CD1c-positive myeloid dendritic cell (primary cell): ENCODE measurements at regions not wholly inside any gene's neighbourhood (a gene's known extent, or its start where the extent isn't known, plus 50 kb on each side); places are given as distances from the start of the nearest gene placed in this dataset.
"Not testable (repeated sequence)": the region's sequence is repeated elsewhere in the genome, so short reads cannot be mapped to it uniquely, and the experiment has no call there.

Experiments used
- DNase-seq: peaks from one replicate; pipeline ENCODE4 v3.0.0-alpha.2; 2016; ENCODE audit errors: extremely low spot score

DNA sequence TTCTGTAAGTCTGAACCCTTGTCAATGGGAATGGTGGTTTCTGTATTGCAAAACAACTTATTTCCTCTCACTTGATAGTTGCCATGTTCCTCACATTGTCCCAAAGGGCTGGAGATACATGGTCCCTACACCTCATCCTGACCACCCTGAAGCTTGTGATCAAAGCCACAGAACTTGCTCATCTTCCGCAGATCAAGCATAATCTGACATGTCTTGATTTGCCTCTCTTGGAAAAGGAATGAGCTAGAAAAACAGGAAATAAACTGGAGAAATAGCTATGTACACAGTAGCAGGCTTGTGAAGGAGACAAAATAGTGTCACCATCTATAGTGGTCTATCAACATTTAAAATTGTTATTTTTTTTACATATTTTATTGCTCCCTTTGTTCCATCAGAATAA, 871.9 kb upstream of the C9orf72 start:
- DNase-seq: no peak

GRCh38 chr9:28453918-28454317, 880.6 kb upstream of the C9orf72 start:
- no peak for DNase-seq

GRCh38 chr9:28456861-28457260, 883.6 kb upstream of the C9orf72 start:
- DNase-seq: no peak

DNA sequence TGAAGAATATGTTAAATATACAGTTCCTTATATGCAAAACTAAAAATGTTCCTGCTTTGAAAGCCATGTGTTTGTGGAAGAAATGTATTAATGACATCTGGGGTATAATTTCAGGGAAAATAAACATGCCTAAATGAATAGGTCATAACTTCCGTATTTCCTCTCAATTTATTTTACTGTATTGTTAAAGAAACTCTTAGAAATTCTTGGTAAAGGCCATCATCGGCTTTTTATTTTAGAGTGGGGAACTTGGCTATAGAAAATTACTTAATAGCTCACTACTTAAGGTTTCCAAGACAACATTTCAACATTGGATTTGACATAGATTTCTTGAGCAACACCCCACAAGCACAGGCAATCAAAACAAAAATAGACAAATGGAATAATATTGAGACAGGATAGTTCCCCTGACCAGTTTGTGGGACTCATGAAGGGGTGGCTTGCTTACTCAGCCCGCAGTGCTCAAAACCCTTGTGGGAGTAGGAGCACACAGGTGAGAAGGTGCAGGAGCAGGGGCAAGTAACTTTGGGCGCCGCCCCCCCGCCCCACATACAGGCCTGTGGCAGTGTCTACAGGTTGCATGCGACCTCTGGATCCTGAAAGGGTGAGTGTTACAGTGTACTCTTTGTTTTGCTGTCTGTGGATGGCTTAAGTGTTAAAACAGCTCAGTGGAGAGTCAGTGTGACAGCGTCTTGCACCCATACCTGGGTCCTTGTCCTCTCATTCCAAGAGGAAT, 891.4 kb upstream of the C9orf72 start:
- DNase-seq: no peak

DNA sequence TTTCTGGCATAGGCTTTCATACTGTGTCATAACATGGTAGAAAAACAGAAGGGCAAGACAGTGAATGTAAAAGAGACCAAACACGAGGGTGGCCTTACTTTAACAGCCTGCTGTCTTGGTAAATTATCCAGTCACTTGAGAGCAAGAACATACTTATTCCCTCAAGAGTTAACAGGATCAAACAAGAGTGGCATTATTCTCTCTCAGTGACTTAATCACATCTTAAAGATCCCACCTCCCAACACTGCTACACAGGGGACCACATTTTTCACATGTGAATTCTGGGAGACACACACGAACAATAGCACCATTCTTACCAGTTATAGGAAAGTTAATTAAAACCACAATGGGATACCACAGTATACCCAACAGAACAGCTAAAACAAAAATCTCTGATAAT, 898.0 kb upstream of the C9orf72 start:
- DNase-seq: no peak

DNA sequence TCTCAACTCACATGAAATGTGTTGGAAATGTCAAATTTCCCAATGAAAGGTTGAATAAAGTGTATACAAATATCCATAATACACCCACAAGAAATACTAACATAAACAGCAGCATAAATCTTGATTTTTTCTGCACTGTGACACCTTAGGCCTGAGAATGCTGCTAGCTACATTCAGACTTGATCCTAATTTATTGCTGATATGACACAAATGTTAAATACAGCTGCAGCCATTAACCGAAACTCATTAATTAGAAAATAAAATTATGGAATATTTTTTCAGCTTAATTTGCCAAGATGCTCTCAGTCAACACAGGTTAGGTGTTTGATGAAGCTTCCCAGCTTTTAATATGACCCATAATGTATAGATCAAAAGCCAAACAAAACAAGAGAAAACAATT, 914.3 kb upstream of the C9orf72 start:
- DNase-seq: no peak

DNA sequence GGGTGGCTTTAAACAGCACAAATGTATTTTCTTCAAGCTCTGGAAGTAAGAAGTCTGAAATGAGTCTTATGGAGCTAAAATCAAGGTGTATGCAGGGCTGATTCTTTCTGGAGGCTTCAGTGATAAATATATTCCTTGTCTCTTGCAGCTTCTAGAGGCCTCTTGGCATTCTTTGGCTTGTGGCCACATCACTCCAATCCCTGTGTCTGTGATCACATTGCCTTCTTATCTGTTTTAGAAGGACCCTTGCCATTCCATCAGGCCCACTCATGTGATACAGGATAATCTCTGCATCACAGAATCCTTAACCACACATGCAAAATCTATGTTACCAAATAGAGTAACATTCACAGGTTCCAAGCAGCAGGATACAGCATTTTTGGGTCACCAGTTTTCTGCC, 917.8 kb upstream of the C9orf72 start:
- DNase-seq: no peak

- DNase-seq: not testable (repeated sequence)
Measured at GRCh38 chr9:28498168-28498567, 924.9 kb upstream of the C9orf72 start.

- DNase-seq: no peak
Measured at GRCh38 chr9:28502189-28502588, 928.9 kb upstream of the C9orf72 start.

DNA sequence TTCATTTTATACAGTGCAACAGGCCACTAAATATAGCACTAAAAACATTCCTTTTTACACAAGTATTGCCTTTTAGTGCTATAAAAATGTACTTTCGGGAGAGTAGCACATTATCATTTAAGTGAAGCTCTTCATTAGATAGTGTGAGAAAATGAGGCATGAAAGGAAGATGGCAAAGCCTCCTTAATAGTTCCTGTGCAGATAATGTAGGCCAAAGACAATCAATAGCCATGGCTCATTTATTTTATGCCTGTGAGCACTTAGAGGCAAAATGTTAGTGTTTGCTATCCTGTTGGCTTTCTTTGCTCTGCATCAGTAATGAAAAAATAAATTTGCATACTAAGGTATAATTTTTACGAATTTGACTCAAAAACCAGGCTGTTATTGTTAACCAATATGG, 929.5 kb upstream of the C9orf72 start:
- DNase-seq: no peak

- no peak for DNase-seq
Measured at GRCh38 chr9:28503573-28503972, 930.3 kb upstream of the C9orf72 start.

DNA sequence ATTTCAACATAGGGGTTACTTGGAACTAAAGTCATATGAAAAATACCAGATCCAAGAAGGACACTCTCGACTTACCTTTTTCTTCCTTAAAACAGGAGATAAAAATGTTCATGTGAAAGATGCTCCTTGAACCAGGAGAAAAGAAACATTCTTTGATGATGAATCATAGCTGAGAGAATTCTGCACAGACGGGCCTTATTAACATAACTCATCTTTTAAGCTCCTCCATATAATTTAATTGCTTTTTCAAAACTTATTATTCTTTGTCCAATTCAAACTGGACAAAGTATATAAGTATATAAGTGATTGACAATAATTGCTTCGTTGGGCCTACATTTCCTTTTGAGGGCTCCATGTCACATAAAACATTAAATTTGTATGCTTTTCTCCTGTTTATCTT, 945.2 kb upstream of the C9orf72 start:
- no peak for DNase-seq

GRCh38 chr9:28524309-28524708, 951.0 kb upstream of the C9orf72 start:
- not testable (repeated sequence) for DNase-seq

- no peak for DNase-seq
Measured at GRCh38 chr9:28528049-28528448, 954.8 kb upstream of the C9orf72 start.

DNA sequence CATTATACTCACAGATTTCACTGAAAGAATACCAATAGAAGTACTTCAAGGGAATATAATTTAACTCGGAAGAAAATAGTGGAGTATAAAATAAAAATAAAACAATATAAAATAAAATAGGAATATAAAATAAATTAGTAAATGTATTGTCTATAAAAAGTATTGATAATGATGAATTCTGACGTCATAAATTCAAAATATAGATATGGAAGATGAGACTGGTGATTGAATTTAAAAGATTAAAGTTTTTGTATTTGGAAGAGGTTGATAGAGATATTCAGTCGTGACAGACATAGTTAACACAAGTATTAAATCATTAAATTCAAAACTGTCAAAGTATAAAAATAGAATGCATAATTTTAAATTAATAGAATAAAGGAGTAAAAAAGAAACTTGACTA, 964.9 kb upstream of the C9orf72 start:
- DNase-seq: no peak

DNA sequence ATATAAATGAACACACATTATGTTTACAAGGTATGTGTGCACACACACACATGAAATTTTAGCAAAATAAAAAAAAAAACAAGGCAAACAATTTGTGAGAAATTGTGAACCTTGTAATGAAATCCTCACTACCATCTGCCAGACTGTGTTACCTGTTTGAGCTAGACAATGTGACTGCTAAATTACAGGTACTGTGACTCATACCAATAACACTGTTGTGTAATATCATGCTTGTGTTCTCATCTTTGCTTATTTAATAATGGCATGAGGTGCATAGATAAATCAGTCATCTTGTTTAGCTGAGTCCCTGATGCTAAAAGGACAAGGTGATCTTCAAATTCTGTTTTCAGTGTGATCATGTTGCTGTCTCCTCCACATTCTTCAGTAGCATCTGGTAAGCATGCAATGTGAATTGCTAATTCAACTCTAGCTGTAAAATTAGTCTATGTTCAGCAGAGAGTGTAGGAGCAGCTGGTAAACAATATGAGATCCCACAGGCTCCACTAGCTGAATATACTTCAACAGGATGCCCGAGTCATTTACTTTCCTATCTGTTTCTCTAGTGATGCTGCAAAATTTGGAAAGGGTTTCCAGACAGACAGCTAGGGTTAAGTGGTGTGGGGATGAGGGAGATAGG, 966.3 kb upstream of the C9orf72 start:
- DNase-seq: no peak

DNA sequence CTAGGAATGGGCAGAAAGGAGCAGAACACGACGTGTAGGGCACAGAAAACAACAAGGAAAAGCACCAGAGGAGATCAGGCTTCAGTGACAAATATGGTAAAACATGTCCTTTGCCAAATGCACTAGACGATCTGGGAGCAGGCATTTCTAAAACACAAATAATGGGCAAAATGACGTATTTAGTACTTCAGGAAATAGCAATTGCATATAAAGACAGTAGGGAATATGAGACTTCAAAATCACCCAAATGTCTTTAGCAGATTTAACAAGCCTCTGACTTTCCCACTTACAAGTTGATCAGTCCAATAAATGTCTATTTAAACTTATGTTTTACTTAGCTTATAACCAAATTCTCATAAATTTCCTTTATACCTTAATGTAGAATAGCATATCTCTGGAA, 969.6 kb upstream of the C9orf72 start:
- no peak for DNase-seq

GRCh38 chr9:28547527-28547926, 974.2 kb upstream of the C9orf72 start:
- DNase-seq: no peak

- DNase-seq: no peak
Measured at GRCh38 chr9:28563291-28563934, 990.1 kb upstream of the C9orf72 start.

GRCh38 chr9:28583832-28584231, 1010.6 kb upstream of the C9orf72 start:
- no peak for DNase-seq

GRCh38 chr9:28584542-28584941, 1011.3 kb upstream of the C9orf72 start:
- no peak for DNase-seq

GRCh38 chr9:28587052-28587451, 1013.8 kb upstream of the C9orf72 start:
- DNase-seq: no peak

DNA sequence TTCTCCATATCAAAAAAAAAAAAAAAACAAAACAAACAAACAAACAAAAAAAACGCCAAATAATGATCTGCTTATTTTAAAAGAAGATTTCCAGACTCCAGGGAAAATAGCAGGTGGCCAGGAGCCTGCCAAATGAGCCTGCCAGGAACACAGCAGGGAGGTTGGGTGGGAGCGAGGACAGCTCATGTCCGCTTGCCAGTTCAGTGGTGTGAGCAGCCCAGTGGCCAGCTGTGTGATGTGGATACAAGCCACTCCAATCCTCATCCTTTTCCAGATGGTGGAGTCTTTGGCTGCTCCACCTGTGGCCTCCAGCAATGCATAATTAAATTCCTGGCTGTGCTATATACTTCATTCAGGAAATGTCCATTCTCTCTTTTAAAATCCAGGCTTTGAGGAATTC, 1025.1 kb upstream of the C9orf72 start:
- no peak for DNase-seq
